SK-N-SH (cell line): ENCODE measurements at regions not wholly inside any gene's neighbourhood (a gene's known extent, or its start where the extent isn't known, plus 50 kb on each side); places are given as distances from the start of the nearest gene placed in this dataset.

Experiments used
- CTCF ChIA-PET: fragments of 300-600, 350-600 bp; formaldehyde crosslinking; extraction: SDS; loops from one replicate; lab custom pipeline; 2021; lab: Yijun Ruan, JAX
- POLR2A ChIA-PET: fragments of 350-600 bp; sonication (Branson Sonifier 250); formaldehyde crosslinking; extraction: SDS; loops from one replicate; lab custom pipeline; 2020; ENCODE audit warnings: antibody characterized with exemption, inconsistent platforms; lab: Yijun Ruan, JAX
- DNase-seq: peaks from one replicate; pipeline ENCODE4 v3.0.0; 2012
- H2AFZ ChIP-seq: fragments of 200-600 bp; sonication (generic); 2 replicates; pipeline ENCODE4 v1.8.1; 2016; ENCODE audit warnings: antibody characterized with exemption, mild to moderate bottlenecking, low read depth
- H3F3A ChIP-seq: fragments of 200-600 bp; sonication (generic); replicated peaks from 2 replicates; pipeline ENCODE3; 2016; ENCODE audit warnings: antibody characterized with exemption, mild to moderate bottlenecking; ENCODE audit not compliant: insufficient read depth
- H3K27ac ChIP-seq, 2 experiments: fragments of 200-500 bp in 1 of 2; fragments of 200-600 bp in 1 of 2; sonication (Bioruptor generic) in 1 of 2; sonication (generic), shearing (Covaris generic) in 1 of 2; 2 replicates each; pipeline versions ENCODE4 v1.5.1 to v1.6.1; 2014 to 2016; ENCODE audit warnings: low read depth in 2 of 2, inconsistent platforms in 1 of 2, low read length in 1 of 2, mild to moderate bottlenecking in 1 of 2, mixed read lengths in 1 of 2
- H3K27me3 ChIP-seq: fragments of 200-600 bp; sonication (generic), shearing (Covaris generic); 2 replicates; pipeline ENCODE4 v1.6.1; 2016; ENCODE audit warnings: mixed run types; ENCODE audit not compliant: insufficient read depth
- H3K36me3 ChIP-seq, 2 experiments: fragments of 200-500 bp in 1 of 2; fragments of 200-600 bp in 1 of 2; sonication (Bioruptor generic) in 1 of 2; sonication (generic) in 1 of 2; replicated peaks in 1 of 2; 2 replicates each; pipeline versions ENCODE3 to v1.5.1; 2014 to 2016; ENCODE audit warnings: low read length in 1 of 2, mild to moderate bottlenecking in 1 of 2; ENCODE audit not compliant: insufficient read depth in 2 of 2, control insufficient read depth in 1 of 2
- H3K4me1 ChIP-seq, 2 experiments: fragments of 200-500 bp in 1 of 2; fragments of 200-600 bp in 1 of 2; sonication (Bioruptor generic) in 1 of 2; sonication (generic), shearing (Covaris generic) in 1 of 2; 2 replicates each; pipeline versions ENCODE4 v1.5.1 to v1.6.1; 2014 to 2016; ENCODE audit warnings: low read depth in 1 of 2, low read length in 1 of 2, mixed run types in 1 of 2; ENCODE audit not compliant: insufficient read depth in 2 of 2, control insufficient read depth in 1 of 2
- H3K4me2 ChIP-seq: fragments of 200-600 bp; sonication (generic), shearing (Covaris generic); 2 replicates; pipeline ENCODE4 v1.6.1; 2017; ENCODE audit warnings: mixed run types
- H3K4me3 ChIP-seq, 2 experiments: fragments of 200-500 bp in 1 of 2; fragments of 200-600 bp in 1 of 2; sonication (Bioruptor generic) in 1 of 2; sonication (generic), shearing (Covaris generic) in 1 of 2; 2 replicates each; pipeline versions ENCODE4 v1.5.1 to v1.8.1; 2014 to 2016; ENCODE audit warnings: low read depth in 2 of 2, inconsistent platforms in 1 of 2, low read length in 1 of 2, mild to moderate bottlenecking in 1 of 2, mixed read lengths in 1 of 2, moderate library complexity in 1 of 2
- H3K79me2 ChIP-seq: fragments of 200-600 bp; sonication (generic); 2 replicates; pipeline ENCODE4 v1.8.1; 2017; ENCODE audit warnings: mild to moderate bottlenecking; ENCODE audit not compliant: insufficient read depth
- H3K9ac ChIP-seq: fragments of 200-600 bp; sonication (generic); 2 replicates; pipeline ENCODE4 v1.6.1; 2017; ENCODE audit warnings: mixed run types
- H3K9me2 ChIP-seq: fragments of 200-600 bp; sonication (generic); 2 replicates; pipeline ENCODE4 v1.6.1; 2017; ENCODE audit warnings: mixed run types
- H3K9me3 ChIP-seq: fragments of 200-600 bp; sonication (generic); 2 replicates; pipeline ENCODE4 v1.6.1; 2017; ENCODE audit warnings: mixed run types, mild to moderate bottlenecking, moderate library complexity
- H4K20me1 ChIP-seq: fragments of 200-600 bp; sonication (generic); 2 replicates; pipeline ENCODE4 v1.6.1; 2017; ENCODE audit warnings: mild to moderate bottlenecking, mixed run types; ENCODE audit not compliant: insufficient read depth
- CTCF ChIP-seq: fragments of 200-600 bp; sonication (generic); IDR thresholded peaks from 2 replicates; pipeline ENCODE4 v1.6.1; 2017; ENCODE audit warnings: antibody characterized with exemption, mild to moderate bottlenecking, moderate library complexity
- FOXM1 ChIP-seq: IDR thresholded peaks from 2 replicates; pipeline ENCODE4 v1.4.0; 2012; ENCODE audit warnings: low read depth, mild to moderate bottlenecking
- GATA2 ChIP-seq: sonication (generic); formaldehyde crosslinking; IDR thresholded peaks from 2 replicates; pipeline ENCODE4 v1.5.0; 2020; ENCODE audit warnings: mild to moderate bottlenecking, missing genetic modification reagents
- MEF2A ChIP-seq: IDR thresholded peaks from 2 replicates; pipeline ENCODE4 v1.4.0; 2012; ENCODE audit warnings: low read depth, borderline replicate concordance
- NFIC ChIP-seq: IDR thresholded peaks from 2 replicates; pipeline ENCODE4 v1.4.0; 2012; ENCODE audit warnings: borderline replicate concordance
- PBX3 ChIP-seq: IDR thresholded peaks from 2 replicates; pipeline ENCODE4; 2012
- RAD21 ChIP-seq: IDR thresholded peaks from 2 replicates; pipeline ENCODE4 v1.6.1; 2012; ENCODE audit warnings: mild to moderate bottlenecking, low read length
- RXRA ChIP-seq: IDR thresholded peaks from 2 replicates; pipeline ENCODE4 v1.4.0; 2012; ENCODE audit warnings: low read depth, mild to moderate bottlenecking, borderline replicate concordance
- SIN3A ChIP-seq: IDR thresholded peaks from 2 replicates; pipeline ENCODE4 v1.6.1; 2012; ENCODE audit warnings: low read depth, mild to moderate bottlenecking, low read length, moderate library complexity, borderline replicate concordance
- TAF1 ChIP-seq: IDR thresholded peaks from 2 replicates; pipeline ENCODE4 v1.6.1; 2012; ENCODE audit warnings: low read depth, mild to moderate bottlenecking, low read length, moderate library complexity, borderline replicate concordance
- TEAD4 ChIP-seq: IDR thresholded peaks from 2 replicates; pipeline ENCODE4 v1.4.0; 2012; ENCODE audit warnings: mild to moderate bottlenecking, borderline replicate concordance; ENCODE audit not compliant: insufficient read depth
- YY1 ChIP-seq: IDR thresholded peaks from 2 replicates; pipeline ENCODE4 v1.4.0; 2012; ENCODE audit warnings: low read depth, mild to moderate bottlenecking
- ZBTB33 ChIP-seq: IDR thresholded peaks from 2 replicates; pipeline ENCODE4 v1.4.0; 2012; ENCODE audit warnings: low read depth, borderline replicate concordance
- WGBS: methylation state at CpG from one replicate; pipeline ENCODE4 v1.1.6; 2017; ENCODE audit warnings: low lambda C conversion rate; 5-methylcytosine and 5-hydroxymethylcytosine counted together
- TF ChIP-seq, protein P1 (sequence below): fragments of 150-350 bp; IDR thresholded peaks from 2 replicates; pipeline ENCODE4 v1.6.1; 2017; ENCODE audit warnings: antibody characterized with exemption, low read length, low read depth, borderline replicate concordance
- TF ChIP-seq, protein P2 (sequence below): IDR thresholded peaks from 2 replicates; pipeline ENCODE4 v1.4.0; 2012; ENCODE audit warnings: low read depth

DNA sequence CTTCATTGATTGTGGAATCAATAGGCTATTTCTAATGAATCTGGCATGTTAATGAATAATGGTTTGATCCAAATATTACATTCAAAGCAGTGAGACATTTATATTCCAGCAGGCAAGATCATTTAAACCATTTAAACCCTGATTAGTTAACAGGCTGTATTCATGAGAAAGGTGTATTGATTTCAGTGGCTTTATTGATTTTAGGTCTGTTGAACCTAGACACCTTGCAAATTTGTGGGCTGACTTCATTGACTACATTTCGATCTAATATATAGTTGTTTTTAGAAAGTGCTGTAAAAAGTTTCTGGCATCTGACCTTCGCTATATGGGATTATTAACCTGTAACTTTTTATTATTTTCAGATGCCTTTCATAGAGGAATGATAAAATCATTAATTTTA is 900.1 kb upstream of the CITED2 start:
- Histone ChIP-seq H3K9me3 (no peaks in the 10 kb centered on the region), H3K79me2 (no peaks in the 10 kb centered on the region), H3K9me2 (no peaks in the 10 kb centered on the region), H3F3A (no peaks in the 10 kb centered on the region), H3K4me2 (no peak overlapping the region), H3K36me3 (no peaks in the 10 kb centered on the region), H3K27ac (no peak overlapping the region), H3K27me3 (no peaks in the 10 kb centered on the region), H2AFZ (no peak overlapping the region), H3K4me3 (no peak overlapping the region), H3K4me1 (no peaks in the 10 kb centered on the region), H3K9ac (no peak overlapping the region), H4K20me1 (no peaks in the 10 kb centered on the region)
- POLR2A ChIA-PET, result no interaction called here
- DNase-seq, result no peak
- CTCF ChIA-PET, result no interaction called here
- 96% methylated on average over 2 of the region's 2 CpGs for WGBS
- no peak for TF ChIP-seq CTCF
- no peak for TF ChIP-seq GATA2 (CRISPR knock-in tag)
- TF ChIP-seq PBX3, result no peak
- TF ChIP-seq RXRA, result no peak
- no peak for TF ChIP-seq NFIC
- TF ChIP-seq TEAD4, result no peak
- no peak for TF ChIP-seq TAF1
- no peak for TF ChIP-seq RAD21
- no peak for TF ChIP-seq YY1
- no peak for TF ChIP-seq MEF2A
- TF ChIP-seq, protein P1, sequence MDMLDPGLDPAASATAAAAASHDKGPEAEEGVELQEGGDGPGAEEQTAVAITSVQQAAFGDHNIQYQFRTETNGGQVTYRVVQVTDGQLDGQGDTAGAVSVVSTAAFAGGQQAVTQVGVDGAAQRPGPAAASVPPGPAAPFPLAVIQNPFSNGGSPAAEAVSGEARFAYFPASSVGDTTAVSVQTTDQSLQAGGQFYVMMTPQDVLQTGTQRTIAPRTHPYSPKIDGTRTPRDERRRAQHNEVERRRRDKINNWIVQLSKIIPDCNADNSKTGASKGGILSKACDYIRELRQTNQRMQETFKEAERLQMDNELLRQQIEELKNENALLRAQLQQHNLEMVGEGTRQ, result no peak
- TF ChIP-seq ZBTB33, result no peak
- TF ChIP-seq SIN3A, result no peak
- TF ChIP-seq, protein P2, sequence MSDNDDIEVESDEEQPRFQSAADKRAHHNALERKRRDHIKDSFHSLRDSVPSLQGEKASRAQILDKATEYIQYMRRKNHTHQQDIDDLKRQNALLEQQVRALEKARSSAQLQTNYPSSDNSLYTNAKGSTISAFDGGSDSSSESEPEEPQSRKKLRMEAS, result no peak
- TF ChIP-seq FOXM1, result no peak
